SH-SY5Y (cell line): ENCODE measurements at regions not wholly inside any gene's neighbourhood (a gene's known extent, or its start where the extent isn't known, plus 50 kb on each side); places are given as distances from the start of the nearest gene placed in this dataset.

Experiments
- GATA2 ChIP-seq: IDR thresholded peaks from 2 replicates; pipeline ENCODE4 v1.6.1; 2011; ENCODE audit warnings: mild to moderate bottlenecking, low read depth, low read length
- GATA3 ChIP-seq: IDR thresholded peaks from 2 replicates; pipeline ENCODE4 v1.6.1; 2011; ENCODE audit warnings: low read depth, mild to moderate bottlenecking, low read length, moderate library complexity

GRCh38 chr1:58396150-58396549, 150.4 kb downstream of the OMA1 start:
- TF ChIP-seq GATA2: no peak
- no peak for TF ChIP-seq GATA3
